ENCODE measurements at regions not wholly inside any gene's neighbourhood (a gene's known extent, or its start where the extent isn't known, plus 50 kb on each side); places are given as distances from the start of the nearest gene placed in this dataset.
"Not testable (repeated sequence)": the region's sequence is repeated elsewhere in the genome, so short reads cannot be mapped to it uniquely, and the experiment has no call there.

DNA sequence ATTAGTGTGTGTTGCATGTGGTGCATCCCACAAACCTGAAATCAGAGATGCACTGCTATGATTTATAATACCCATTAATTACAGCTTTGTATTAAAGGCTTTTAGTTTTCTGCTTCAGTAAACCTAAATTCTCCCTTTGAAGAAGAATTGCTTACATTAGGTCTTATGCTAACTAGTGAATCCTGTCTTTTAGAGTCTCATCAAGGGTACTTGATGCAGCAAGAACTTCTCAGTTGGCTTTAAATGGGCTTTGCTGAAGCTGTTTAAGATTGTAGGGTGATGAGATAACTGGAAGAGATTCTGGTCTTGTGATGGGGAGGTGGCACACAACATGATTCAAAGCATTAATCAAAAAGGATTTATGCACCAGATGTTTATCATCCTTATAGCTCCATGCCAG is 1920.1 kb downstream of the KHDRBS2 start:
- H3K27ac ChIP-seq (ENCODE audit: low read depth, low read length); CTCF ChIA-PET (ENCODE audit: partially characterized antibody); H2AK5ac ChIP-seq (ENCODE audit: low read depth, low read length); H4K8ac ChIP-seq (ENCODE audit: extremely low read depth, insufficient read depth, low read length); H3K79me2 ChIP-seq (ENCODE audit: control insufficient read depth in 1 of 2, insufficient read depth in 2 of 2, low read length in 2 of 2); H4K20me1 ChIP-seq (replicated peaks in 1 of 2; ENCODE audit: control insufficient read depth in 1 of 2, insufficient read depth in 2 of 2, low read length in 2 of 2); DNase-seq (ENCODE audit: low read depth in 1 of 2, low spot score in 2 of 2); H4K91ac ChIP-seq (replicated peaks; ENCODE audit: insufficient read length, low read length); H3K4me3 ChIP-seq (ENCODE audit: extremely low read depth in 1 of 4, insufficient read depth in 2 of 4, low read depth in 3 of 4, low read length in 4 of 4); H3K23me2 ChIP-seq (ENCODE audit: low read depth, low read length); H4K5ac ChIP-seq (ENCODE audit: insufficient read length, low read depth, low read length); H3K79me1 ChIP-seq (ENCODE audit: low read depth, low read length); H3K9ac ChIP-seq (replicated peaks in 1 of 4; ENCODE audit: extremely low read depth in 1 of 4, low read depth in 3 of 4, low read length in 3 of 4); H3K23ac ChIP-seq (ENCODE audit: insufficient read length); H3K4me2 ChIP-seq (ENCODE audit: insufficient read depth in 1 of 2, low read depth in 2 of 2, low read length in 2 of 2); POLR2A ChIA-PET (ENCODE audit: partially characterized antibody); H3K36me3 ChIP-seq (ENCODE audit: control insufficient read depth in 2 of 4, insufficient read depth in 4 of 4, low read length in 3 of 4); H2BK5ac ChIP-seq (ENCODE audit: low read depth, low read length); H3K4me1 ChIP-seq (replicated peaks in 1 of 4; ENCODE audit: control insufficient read depth in 3 of 4, insufficient read depth in 4 of 4, low read length in 3 of 4); H3K9me3 ChIP-seq (ENCODE audit: insufficient read depth in 2 of 2, low read depth in 1 of 2, low read length in 1 of 2); H2BK15ac ChIP-seq (ENCODE audit: low read length); H2BK12ac ChIP-seq (ENCODE audit: low read depth, low read length); H2BK120ac ChIP-seq (replicated peaks; ENCODE audit: low read depth, low read length); FAIRE-seq; H3K18ac ChIP-seq (ENCODE audit: extremely low read depth, low read length); H2AFZ ChIP-seq (ENCODE audit: low read length); H3K4ac ChIP-seq (replicated peaks; ENCODE audit: insufficient read length, low read depth, low read length); H3K27me3 ChIP-seq (replicated peaks in 1 of 4; ENCODE audit: control insufficient read depth in 3 of 4, extremely low read depth in 1 of 4, insufficient read depth in 3 of 4, low read length in 3 of 4); H3K56ac ChIP-seq (replicated peaks; ENCODE audit: insufficient read length, low read depth, low read length); H3K14ac ChIP-seq (ENCODE audit: insufficient read length); H2BK20ac ChIP-seq (ENCODE audit: low read length): not testable (repeated sequence)

DNA sequence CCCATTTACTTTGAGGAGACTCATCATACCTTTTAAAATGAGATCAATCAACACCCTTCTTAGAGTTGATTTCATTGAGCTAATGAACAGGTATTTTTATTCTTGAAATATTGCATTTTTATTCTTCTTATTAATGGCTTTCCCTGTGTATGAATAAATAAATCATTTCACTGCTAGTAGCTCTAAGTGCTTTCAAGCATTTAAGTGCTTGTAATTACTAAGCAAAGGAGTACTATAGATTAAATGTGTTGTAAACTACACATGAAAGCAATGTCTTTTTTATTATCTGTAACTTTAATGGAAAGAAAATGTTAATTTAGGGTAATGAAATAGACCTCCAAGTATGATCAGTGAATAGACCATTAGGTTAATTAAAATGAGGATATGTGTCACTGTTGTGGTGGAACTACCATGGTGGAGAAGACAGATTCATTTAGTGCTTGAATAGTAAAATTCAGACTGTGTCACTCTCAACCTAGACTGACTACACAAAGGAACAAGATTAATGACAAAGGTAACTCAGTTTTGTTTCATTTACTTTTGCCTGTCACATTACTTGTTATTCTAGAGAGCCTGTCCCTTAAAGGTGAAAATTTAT is 1943.5 kb downstream of the KHDRBS2 start:
- H3K9me3 ChIP-seq (ENCODE audit: insufficient read depth in 2 of 2, low read depth in 1 of 2, low read length in 1 of 2); H3K4me1 ChIP-seq (replicated peaks in 1 of 4; ENCODE audit: control insufficient read depth in 3 of 4, insufficient read depth in 4 of 4, low read length in 3 of 4); H3K9ac ChIP-seq (replicated peaks in 1 of 4; ENCODE audit: extremely low read depth in 1 of 4, low read depth in 3 of 4, low read length in 3 of 4); H3K4me2 ChIP-seq (ENCODE audit: insufficient read depth in 1 of 2, low read depth in 2 of 2, low read length in 2 of 2); FAIRE-seq; H3K27me3 ChIP-seq (replicated peaks in 1 of 4; ENCODE audit: control insufficient read depth in 3 of 4, extremely low read depth in 1 of 4, insufficient read depth in 3 of 4, low read length in 3 of 4); H3K56ac ChIP-seq (replicated peaks; ENCODE audit: insufficient read length, low read depth, low read length); H3K4ac ChIP-seq (replicated peaks; ENCODE audit: insufficient read length, low read depth, low read length); H2AFZ ChIP-seq (ENCODE audit: low read length); H3K36me3 ChIP-seq (ENCODE audit: control insufficient read depth in 2 of 4, insufficient read depth in 4 of 4, low read length in 3 of 4); H3K79me2 ChIP-seq (ENCODE audit: control insufficient read depth in 1 of 2, insufficient read depth in 2 of 2, low read length in 2 of 2); H2BK15ac ChIP-seq (ENCODE audit: low read length); H2BK5ac ChIP-seq (ENCODE audit: low read depth, low read length); DNase-seq (ENCODE audit: low read depth in 1 of 2, low spot score in 2 of 2); H2BK20ac ChIP-seq (ENCODE audit: low read length); H4K20me1 ChIP-seq (replicated peaks in 1 of 2; ENCODE audit: control insufficient read depth in 1 of 2, insufficient read depth in 2 of 2, low read length in 2 of 2); H4K91ac ChIP-seq (replicated peaks; ENCODE audit: insufficient read length, low read length); H2AK5ac ChIP-seq (ENCODE audit: low read depth, low read length); H4K5ac ChIP-seq (ENCODE audit: insufficient read length, low read depth, low read length); H3K79me1 ChIP-seq (ENCODE audit: low read depth, low read length); H4K8ac ChIP-seq (ENCODE audit: extremely low read depth, insufficient read depth, low read length); H3K18ac ChIP-seq (ENCODE audit: extremely low read depth, low read length); H2BK12ac ChIP-seq (ENCODE audit: low read depth, low read length); H3K27ac ChIP-seq (ENCODE audit: low read depth, low read length); H3K23ac ChIP-seq (ENCODE audit: insufficient read length); H3K14ac ChIP-seq (ENCODE audit: insufficient read length); H2BK120ac ChIP-seq (replicated peaks; ENCODE audit: low read depth, low read length); POLR2A ChIA-PET (ENCODE audit: partially characterized antibody); CTCF ChIA-PET (ENCODE audit: partially characterized antibody); H3K23me2 ChIP-seq (ENCODE audit: low read depth, low read length); H3K4me3 ChIP-seq (ENCODE audit: extremely low read depth in 1 of 4, insufficient read depth in 2 of 4, low read depth in 3 of 4, low read length in 4 of 4): not testable (repeated sequence)

Data from H1 (cell line).